Fibroblast of lung (primary cell): ENCODE measurements at regions not wholly inside any gene's neighbourhood (a gene's known extent, or its start where the extent isn't known, plus 50 kb on each side); places are given as distances from the start of the nearest gene placed in this dataset.

Experiments used
- CTCF ChIP-seq, 2 donors: IDR thresholded peaks in 1 of 2; conservative IDR thresholded peaks in 1 of 2; 1 replicate in 1 of 2; 2 replicates in 1 of 2; pipeline ENCODE4 v1.5.1; 2011 to 2012; ENCODE audit warnings: low read length in 2 of 2, control low read depth in 1 of 2, inconsistent platforms in 1 of 2, low read depth in 1 of 2, mild to moderate bottlenecking in 1 of 2
- EZH2 ChIP-seq: IDR thresholded peaks from 2 replicates; pipeline ENCODE4 v1.5.1; 2012; ENCODE audit warnings: low read length, control low read depth, mild to moderate bottlenecking; ENCODE audit errors: missing control alignments

- no peak for TF ChIP-seq CTCF (conservative IDR thresholded peaks at IDR 0.05 in 1 of 2, IDR thresholded peaks at IDR 0.05 in 1 of 2; ENCODE audit: low read depth in 1 of 2, low read length in 2 of 2)
- TF ChIP-seq EZH2, result no peak
Observed at GRCh38 chr12:92019491-92020277, 126.0 kb downstream of the BTG1 start.
